CD14-positive monocyte (primary cell): ENCODE measurements at regions not wholly inside any gene's neighbourhood (a gene's known extent, or its start where the extent isn't known, plus 50 kb on each side); places are given as distances from the start of the nearest gene placed in this dataset.

Experiments
- DNase-seq, 3 donors: peaks; one replicate each; pipeline ENCODE4 v3.0.0-alpha.2; 2011 to 2022
- H2AFZ ChIP-seq: 2 replicates; pipeline ENCODE4 v1.6.0; 2012; ENCODE audit warnings: mild to moderate bottlenecking, low read depth, low read length, inconsistent platforms; ENCODE audit not compliant: insufficient read depth, poor library complexity, severe bottlenecking
- H3K27ac ChIP-seq, 2 donors: 1 replicate in 1 of 2; 2 replicates in 1 of 2; pipeline ENCODE4 v1.5.1; 2012 to 2013; ENCODE audit warnings: low read length in 2 of 2, control low read depth in 1 of 2, inconsistent platforms in 1 of 2, low read depth in 1 of 2, mild to moderate bottlenecking in 1 of 2
- H3K27me3 ChIP-seq, 2 donors: one replicate each; pipeline versions ENCODE4 v1.6.0 to v1.6.1; 2011 to 2013; ENCODE audit warnings: low read length in 2 of 2; ENCODE audit not compliant: control insufficient read depth in 2 of 2, insufficient read depth in 2 of 2
- H3K36me3 ChIP-seq, 2 donors: replicated peaks in 1 of 2; 1 replicate in 1 of 2; 2 replicates in 1 of 2; pipeline versions ENCODE4 v1.5.1 to v1.6.1; 2012 to 2013; ENCODE audit warnings: low read length in 2 of 2, control low read depth in 1 of 2, inconsistent platforms in 1 of 2, mild to moderate bottlenecking in 1 of 2; ENCODE audit not compliant: insufficient read depth in 2 of 2, control insufficient read depth in 1 of 2
- H3K4me1 ChIP-seq, 2 donors: 1 replicate in 1 of 2; 2 replicates in 1 of 2; pipeline versions ENCODE4 v1.5.1 to v1.6.1; 2012 to 2013; ENCODE audit warnings: low read length in 2 of 2, control low read depth in 1 of 2, inconsistent platforms in 1 of 2, mild to moderate bottlenecking in 1 of 2, moderate library complexity in 1 of 2; ENCODE audit not compliant: insufficient read depth in 2 of 2, control insufficient read depth in 1 of 2
- H3K4me2 ChIP-seq: replicated peaks from 2 replicates; pipeline ENCODE3; 2012; ENCODE audit warnings: low read length, moderate library complexity, mild to moderate bottlenecking; ENCODE audit not compliant: poor library complexity, severe bottlenecking; ENCODE audit errors: extremely low read depth
- H3K4me3 ChIP-seq, 3 experiments: fragments of 200-600 bp in 1 of 3; sonication (generic) in 1 of 3; replicated peaks in 1 of 3; 1 replicate in 2 of 3; 2 replicates in 1 of 3; pipeline ENCODE4 v1.5.1; 2011 to 2013; ENCODE audit warnings: low read length in 3 of 3, mild to moderate bottlenecking in 3 of 3, control low read depth in 2 of 3, low read depth in 2 of 3, inconsistent platforms in 1 of 3, moderate library complexity in 1 of 3
- H3K79me2 ChIP-seq: 2 replicates; pipeline ENCODE4 v1.6.0; 2012; ENCODE audit warnings: mild to moderate bottlenecking, control low read depth, inconsistent platforms, low read length, moderate library complexity; ENCODE audit not compliant: insufficient read depth
- H3K9ac ChIP-seq: 2 replicates; pipeline ENCODE4 v1.6.0; 2017; ENCODE audit warnings: low read length, mild to moderate bottlenecking; ENCODE audit not compliant: insufficient read depth, poor library complexity, severe bottlenecking
- H3K9me3 ChIP-seq, 2 donors: replicated peaks in 1 of 2; 1 replicate in 1 of 2; 2 replicates in 1 of 2; pipeline versions ENCODE4 v1.5.1 to v1.6.1; 2012 to 2013; ENCODE audit warnings: low read length in 2 of 2, control low read depth in 1 of 2; ENCODE audit not compliant: control insufficient read depth in 1 of 2, insufficient read depth in 1 of 2
- H4K20me1 ChIP-seq: 2 replicates; pipeline ENCODE4 v1.6.0; 2012; ENCODE audit warnings: mild to moderate bottlenecking, low read length, control low read depth, moderate library complexity; ENCODE audit not compliant: insufficient read depth
- H3K27ac Mint-ChIP-seq, 7 donors: one replicate each; pipeline ENCODE4 v1.8.0; 2020; ENCODE audit warnings: mild to moderate bottlenecking in 7 of 7, mixed read lengths in 7 of 7, moderate library complexity in 6 of 7, inconsistent platforms in 2 of 7
- H3K27me3 Mint-ChIP-seq, 3 donors: one replicate each; pipeline ENCODE4 v1.8.0; 2021 to 2022; ENCODE audit warnings: low read depth in 3 of 3, mild to moderate bottlenecking in 3 of 3, mixed read lengths in 3 of 3, moderate library complexity in 3 of 3, inconsistent platforms in 1 of 3
- H3K36me3 Mint-ChIP-seq, 2 donors: one replicate each; pipeline ENCODE4 v1.8.0; 2020; ENCODE audit warnings: mixed read lengths in 2 of 2, inconsistent platforms in 1 of 2, mild to moderate bottlenecking in 1 of 2
- H3K4me1 Mint-ChIP-seq: one replicate; pipeline ENCODE4 v1.8.0; 2020; ENCODE audit warnings: mild to moderate bottlenecking, mixed read lengths
- H3K4me3 Mint-ChIP-seq, 2 donors: one replicate each; pipeline ENCODE4 v1.8.0; 2020; ENCODE audit warnings: mild to moderate bottlenecking in 2 of 2, mixed read lengths in 2 of 2, moderate library complexity in 1 of 2
- H3K9me3 Mint-ChIP-seq, 7 donors: one replicate each; pipeline ENCODE4 v1.8.0; 2020 to 2022; ENCODE audit warnings: mixed read lengths in 7 of 7, mild to moderate bottlenecking in 6 of 7, moderate library complexity in 6 of 7, inconsistent platforms in 2 of 7
- WGBS: methylation state at CpG from one replicate; pipeline ENCODE4 v1.1.5; 2013; ENCODE audit warnings: missing lambda C conversion rate; ENCODE audit not compliant: insufficient coverage; 5-methylcytosine and 5-hydroxymethylcytosine counted together
- intact Hi-C, 2 donors: fragments of 100-400 bp; cut with micrococcal nuclease; formaldehyde crosslinking; loops; one replicate each; pipeline versions ENCODE4 v1.15.0 to v1.15.1; 2023
- TF ChIP-seq, protein P1 (sequence below): fragments of 200-600 bp; IDR thresholded peaks from one replicate; pipeline ENCODE4 v1.8.0; 2022; ENCODE audit warnings: antibody characterized with exemption, mild to moderate bottlenecking

DNA sequence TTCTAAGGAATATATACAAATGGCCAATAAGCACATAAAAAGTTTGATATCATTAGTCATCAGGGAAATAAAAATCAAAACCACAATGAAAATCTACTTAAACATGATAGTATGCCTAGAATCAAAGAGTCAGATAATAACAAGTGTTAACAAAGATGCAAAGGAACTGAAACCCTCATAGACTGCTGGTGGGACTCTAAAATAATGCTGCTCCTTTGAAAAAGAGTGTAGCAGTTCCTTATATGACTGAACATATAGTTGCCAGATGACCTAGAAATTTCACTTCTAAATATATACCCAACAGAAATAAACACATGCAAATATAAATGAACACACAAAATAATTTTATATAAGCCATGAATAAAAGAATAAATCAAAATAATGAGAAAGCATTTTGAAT is 205.1 kb upstream of the CTSO start:
- TF ChIP-seq, protein P1, sequence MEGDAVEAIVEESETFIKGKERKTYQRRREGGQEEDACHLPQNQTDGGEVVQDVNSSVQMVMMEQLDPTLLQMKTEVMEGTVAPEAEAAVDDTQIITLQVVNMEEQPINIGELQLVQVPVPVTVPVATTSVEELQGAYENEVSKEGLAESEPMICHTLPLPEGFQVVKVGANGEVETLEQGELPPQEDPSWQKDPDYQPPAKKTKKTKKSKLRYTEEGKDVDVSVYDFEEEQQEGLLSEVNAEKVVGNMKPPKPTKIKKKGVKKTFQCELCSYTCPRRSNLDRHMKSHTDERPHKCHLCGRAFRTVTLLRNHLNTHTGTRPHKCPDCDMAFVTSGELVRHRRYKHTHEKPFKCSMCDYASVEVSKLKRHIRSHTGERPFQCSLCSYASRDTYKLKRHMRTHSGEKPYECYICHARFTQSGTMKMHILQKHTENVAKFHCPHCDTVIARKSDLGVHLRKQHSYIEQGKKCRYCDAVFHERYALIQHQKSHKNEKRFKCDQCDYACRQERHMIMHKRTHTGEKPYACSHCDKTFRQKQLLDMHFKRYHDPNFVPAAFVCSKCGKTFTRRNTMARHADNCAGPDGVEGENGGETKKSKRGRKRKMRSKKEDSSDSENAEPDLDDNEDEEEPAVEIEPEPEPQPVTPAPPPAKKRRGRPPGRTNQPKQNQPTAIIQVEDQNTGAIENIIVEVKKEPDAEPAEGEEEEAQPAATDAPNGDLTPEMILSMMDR = no peak
- H3K27ac Mint-ChIP-seq = no peak overlapping the region
- intact Hi-C loops = no loop called here

DNA sequence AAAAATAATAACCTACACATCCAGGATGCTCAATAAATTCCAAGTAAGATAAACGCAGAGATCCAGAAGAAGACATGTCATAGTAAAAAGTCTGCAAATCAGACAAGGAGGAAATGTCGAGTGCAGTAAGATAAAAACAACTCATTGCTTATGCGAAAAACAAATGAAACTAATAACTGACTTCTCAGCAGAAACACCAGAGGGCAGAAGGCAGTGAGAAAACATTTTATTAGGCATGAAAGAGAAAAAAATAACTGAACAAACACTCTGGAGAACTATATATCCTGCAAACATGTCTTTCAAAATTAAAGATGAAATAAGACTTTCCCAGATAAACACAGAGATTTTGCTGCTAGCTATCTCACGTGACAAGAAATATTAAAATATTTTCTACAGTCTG is 201.3 kb upstream of the CTSO start:
- H3K9me3 Mint-ChIP-seq = peaks cover 0 to 4% (median 2%) of the 10 kb centered on the region in 7 donors
- Histone ChIP-seq H2AFZ (no peak overlapping the region), H3K9me3 (no peaks in the 10 kb centered on the region), H3K27me3 (no peaks in the 10 kb centered on the region), H3K27ac (no peak overlapping the region), H4K20me1 (no peaks in the 10 kb centered on the region), H3K36me3 (no peaks in the 10 kb centered on the region), H3K79me2 (no peaks in the 10 kb centered on the region), H3K9ac (no peak overlapping the region), H3K4me1 (no peaks in the 10 kb centered on the region), H3K4me2 (no peak overlapping the region), H3K4me3 (no peak overlapping the region)
- no peak overlapping the region for H3K27ac Mint-ChIP-seq
- intact Hi-C loops = no loop called here
- TF ChIP-seq, protein P1 = no peak
- no CpG with 5 or more reads among the region's 4 CpGs for WGBS
- no peak for DNase-seq
- peaks cover 0 to 1% (median 0%) of the 10 kb centered on the region in 3 donors for H3K27me3 Mint-ChIP-seq
- H3K36me3 Mint-ChIP-seq = no peaks in the 10 kb centered on the region
- H3K4me1 Mint-ChIP-seq = no peaks in the 10 kb centered on the region
- no peak overlapping the region for H3K4me3 Mint-ChIP-seq

More for the DNA sequence above, 205.1 kb upstream of the CTSO start:
- Mint-ChIP-seq H3K27me3 (peaks cover 0 to 1% (median 0%) of the 10 kb centered on the region in 3 donors), H3K4me1 (no peaks in the 10 kb centered on the region), H3K36me3 (no peaks in the 10 kb centered on the region), H3K9me3 (peaks cover 0 to 1% (median 0%) of the 10 kb centered on the region in 7 donors), H3K4me3 (no peak overlapping the region)
- Histone ChIP-seq H3K27ac (no peak overlapping the region), H2AFZ (no peak overlapping the region), H3K4me2 (no peak overlapping the region), H3K36me3 (no peaks in the 10 kb centered on the region), H3K9ac (no peak overlapping the region), H3K27me3 (no peaks in the 10 kb centered on the region), H3K4me1 (no peaks in the 10 kb centered on the region), H3K9me3 (no peaks in the 10 kb centered on the region), H3K79me2 (no peaks in the 10 kb centered on the region), H3K4me3 (no peak overlapping the region), H4K20me1 (no peaks in the 10 kb centered on the region)
- DNase-seq = no peak
